Caco-2 (cell line): ENCODE measurements at regions not wholly inside any gene's neighbourhood (a gene's known extent, or its start where the extent isn't known, plus 50 kb on each side); places are given as distances from the start of the nearest gene placed in this dataset.

Source experiments
- BruUV-seq: library from RNA; stranded (reverse); fragments of 400-500 nt; replicated peaks from 2 replicates; lab custom pipeline; 2021; lab: Mats Ljungman, UMichigan
- CTCF ChIA-PET: fragments of 300-600 bp; sonication (Branson Sonifier 250); formaldehyde crosslinking; loops from one replicate; lab custom pipeline; 2022; ENCODE audit warnings: antibody characterized with exemption; lab: Charles Lee
- POLR2A ChIA-PET: fragments of 300-600 bp; sonication (Branson Sonifier 250); formaldehyde crosslinking; loops from one replicate; lab custom pipeline; 2022; ENCODE audit warnings: antibody characterized with exemption; lab: Charles Lee
- DNase-seq, 2 experiments: peaks; one replicate each; pipeline versions ENCODE4 v3.0.0 to v3.0.0-alpha.2; 2020 to 2022
- H3K27me3 ChIP-seq: replicated peaks from 2 replicates; pipeline ENCODE4 v1.6.0; 2011; ENCODE audit warnings: low read length; ENCODE audit not compliant: control insufficient read depth, insufficient read depth
- H3K36me3 ChIP-seq: 2 replicates; pipeline ENCODE4 v1.5.1; 2011; ENCODE audit warnings: low read length; ENCODE audit not compliant: control insufficient read depth, insufficient read depth
- H3K4me1 ChIP-seq: fragments of 250-450 bp; sonication (Bioruptor Pico); 2 replicates; pipeline ENCODE4 v1.5.1; 2020; ENCODE audit warnings: mild to moderate bottlenecking
- H3K4me3 ChIP-seq: 2 replicates; pipeline ENCODE4 v1.5.1; 2011; ENCODE audit warnings: low read depth, mild to moderate bottlenecking, control low read depth, low read length
- H3K9me3 ChIP-seq: fragments of 250-450 bp; sonication (Bioruptor Pico); 2 replicates; pipeline ENCODE4 v1.5.1; 2020; ENCODE audit warnings: mild to moderate bottlenecking, moderate library complexity
- H3K27ac Mint-ChIP-seq: one replicate; pipeline ENCODE4 v1.8.0; 2022; ENCODE audit warnings: mixed read lengths; ENCODE audit not compliant: unreplicated experiment
- H3K27me3 Mint-ChIP-seq: one replicate; pipeline ENCODE4 v1.8.0; 2022; ENCODE audit warnings: mixed read lengths; ENCODE audit not compliant: insufficient read depth, unreplicated experiment
- H3K36me3 Mint-ChIP-seq: one replicate; pipeline ENCODE4 v1.8.0; 2022; ENCODE audit warnings: mild to moderate bottlenecking, mixed read lengths; ENCODE audit not compliant: insufficient read depth, unreplicated experiment
- H3K4me1 Mint-ChIP-seq: one replicate; pipeline ENCODE4 v1.8.0; 2022; ENCODE audit warnings: low read depth, mixed read lengths; ENCODE audit not compliant: unreplicated experiment
- H3K4me3 Mint-ChIP-seq: one replicate; pipeline ENCODE4 v1.8.0; 2022; ENCODE audit warnings: mild to moderate bottlenecking, moderate library complexity, mixed read lengths; ENCODE audit not compliant: unreplicated experiment
- H3K9me3 Mint-ChIP-seq: one replicate; pipeline ENCODE4 v1.8.0; 2022; ENCODE audit warnings: mixed read lengths; ENCODE audit not compliant: unreplicated experiment
- intact Hi-C: fragments of 100-400 bp; cut with micrococcal nuclease; formaldehyde crosslinking; loops from one replicate; pipeline ENCODE4 v1.10.0; 2022; ENCODE audit not compliant: unreplicated experiment
- TF ChIP-seq, protein P1 (sequence below), 2 experiments: fragments of 200-600 bp in 1 of 2; IDR thresholded peaks; 1 replicate in 1 of 2; 2 replicates in 1 of 2; pipeline versions ENCODE4 v1.5.1 to v1.8.0; 2011 to 2022; ENCODE audit warnings: antibody characterized with exemption in 1 of 2, control low read depth in 1 of 2, inconsistent platforms in 1 of 2, low read depth in 1 of 2, low read length in 1 of 2, mild to moderate bottlenecking in 1 of 2, moderate library complexity in 1 of 2; ENCODE audit not compliant: insufficient read depth in 1 of 2, severe bottlenecking in 1 of 2, unreplicated experiment in 1 of 2

- TF ChIP-seq, protein P1, sequence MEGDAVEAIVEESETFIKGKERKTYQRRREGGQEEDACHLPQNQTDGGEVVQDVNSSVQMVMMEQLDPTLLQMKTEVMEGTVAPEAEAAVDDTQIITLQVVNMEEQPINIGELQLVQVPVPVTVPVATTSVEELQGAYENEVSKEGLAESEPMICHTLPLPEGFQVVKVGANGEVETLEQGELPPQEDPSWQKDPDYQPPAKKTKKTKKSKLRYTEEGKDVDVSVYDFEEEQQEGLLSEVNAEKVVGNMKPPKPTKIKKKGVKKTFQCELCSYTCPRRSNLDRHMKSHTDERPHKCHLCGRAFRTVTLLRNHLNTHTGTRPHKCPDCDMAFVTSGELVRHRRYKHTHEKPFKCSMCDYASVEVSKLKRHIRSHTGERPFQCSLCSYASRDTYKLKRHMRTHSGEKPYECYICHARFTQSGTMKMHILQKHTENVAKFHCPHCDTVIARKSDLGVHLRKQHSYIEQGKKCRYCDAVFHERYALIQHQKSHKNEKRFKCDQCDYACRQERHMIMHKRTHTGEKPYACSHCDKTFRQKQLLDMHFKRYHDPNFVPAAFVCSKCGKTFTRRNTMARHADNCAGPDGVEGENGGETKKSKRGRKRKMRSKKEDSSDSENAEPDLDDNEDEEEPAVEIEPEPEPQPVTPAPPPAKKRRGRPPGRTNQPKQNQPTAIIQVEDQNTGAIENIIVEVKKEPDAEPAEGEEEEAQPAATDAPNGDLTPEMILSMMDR (IDR thresholded peaks at IDR 0.05; ENCODE audit: insufficient read depth in 1 of 2, low read depth in 1 of 2, low read length in 1 of 2, severe bottlenecking in 1 of 2, unreplicated experiment in 1 of 2): no peak
Observed at GRCh38 chr6:147022041-147022440, 182.2 kb upstream of the STXBP5 start.

DNA sequence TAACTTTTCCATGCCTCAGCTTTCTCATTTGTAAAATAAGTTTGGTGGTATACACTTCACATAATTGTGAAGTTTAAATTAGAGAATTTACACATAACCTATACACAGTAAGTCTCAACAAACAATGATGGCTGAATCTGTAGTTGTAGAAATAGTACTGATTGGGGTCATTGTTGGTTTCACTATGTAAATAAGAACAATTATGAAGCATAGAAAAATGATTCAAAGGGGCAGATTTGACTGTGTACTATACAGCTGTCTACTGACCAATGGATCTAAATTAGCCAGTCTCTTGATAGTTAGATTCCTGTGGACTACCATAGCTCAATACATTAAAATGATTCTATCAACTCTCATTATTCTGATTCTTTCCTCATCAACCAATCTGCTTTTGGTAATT lies 181.1 kb upstream of the STXBP5 start:
- Mint-ChIP-seq H3K4me1 (peaks cover 6% of the 10 kb centered on the region), H3K9me3 (no peaks in the 10 kb centered on the region), H3K4me3 (no peak overlapping the region), H3K27me3 (no peaks in the 10 kb centered on the region), H3K27ac (no peak overlapping the region), H3K36me3 (no peaks in the 10 kb centered on the region)
- intact Hi-C loops: no loop called here
- no peaks in the 10 kb centered on the region for H3K27me3 ChIP-seq
- H3K4me1 ChIP-seq: no peaks in the 10 kb centered on the region
- ChIA-PET POLR2A (no interaction called here), CTCF (no interaction called here)
- H3K36me3 ChIP-seq: no peaks in the 10 kb centered on the region
- no peak overlapping the region for H3K4me3 ChIP-seq
- DNase-seq: no peak
- H3K9me3 ChIP-seq: no peaks in the 10 kb centered on the region
- TF ChIP-seq, protein P1 (IDR thresholded peaks at IDR 0.05; ENCODE audit: insufficient read depth in 1 of 2, low read depth in 1 of 2, low read length in 1 of 2, severe bottlenecking in 1 of 2, unreplicated experiment in 1 of 2): no peak
- no TSS peak for BruUV-seq

More at GRCh38 chr6:147022041-147022440, 182.2 kb upstream of the STXBP5 start:
- H3K36me3 ChIP-seq: no peaks in the 10 kb centered on the region
- Mint-ChIP-seq H3K36me3 (no peaks in the 10 kb centered on the region), H3K27ac (no peak overlapping the region), H3K27me3 (no peaks in the 10 kb centered on the region), H3K4me1 (peaks cover 6% of the 10 kb centered on the region), H3K4me3 (no peak overlapping the region), H3K9me3 (no peaks in the 10 kb centered on the region)
- DNase-seq: no peak
- no peak overlapping the region for H3K4me3 ChIP-seq
- H3K27me3 ChIP-seq: no peaks in the 10 kb centered on the region
- no peaks in the 10 kb centered on the region for H3K4me1 ChIP-seq
- BruUV-seq: no TSS peak
- intact Hi-C loops: no loop called here
- ChIA-PET CTCF (no interaction called here), POLR2A (no interaction called here)
- H3K9me3 ChIP-seq: no peaks in the 10 kb centered on the region

DNA sequence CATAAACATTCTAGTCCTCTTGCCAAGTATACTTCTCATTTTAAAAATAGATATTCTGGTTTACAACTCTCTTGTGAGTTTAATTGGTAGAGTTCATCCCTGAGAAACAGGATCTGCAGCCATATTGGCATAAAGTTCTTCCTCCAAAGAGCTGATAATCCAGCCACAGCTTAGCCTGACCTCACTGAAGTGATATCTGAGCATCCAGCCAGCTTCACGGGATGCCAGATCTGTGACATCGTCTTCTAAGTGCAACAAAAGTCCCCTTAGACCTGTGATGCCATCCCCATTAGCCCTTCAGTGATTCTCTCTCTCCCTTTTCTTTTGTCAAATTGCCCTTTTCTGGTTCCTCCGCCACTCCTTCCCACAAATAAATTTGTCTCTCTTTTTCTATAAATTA lies 180.6 kb upstream of the STXBP5 start:
- BruUV-seq: no TSS peak
- Histone ChIP-seq H3K9me3 (no peaks in the 10 kb centered on the region), H3K4me3 (no peak overlapping the region), H3K4me1 (no peaks in the 10 kb centered on the region), H3K36me3 (no peaks in the 10 kb centered on the region), H3K27me3 (no peaks in the 10 kb centered on the region)
- TF ChIP-seq, protein P1 (IDR thresholded peaks at IDR 0.05; ENCODE audit: insufficient read depth in 1 of 2, low read depth in 1 of 2, low read length in 1 of 2, severe bottlenecking in 1 of 2, unreplicated experiment in 1 of 2): no peak
- intact Hi-C loops: no loop called here
- POLR2A ChIA-PET: no interaction called here
- DNase-seq: no peak
- CTCF ChIA-PET: no interaction called here
- Mint-ChIP-seq H3K4me3 (no peak overlapping the region), H3K27me3 (no peaks in the 10 kb centered on the region), H3K27ac (no peak overlapping the region), H3K4me1 (peaks cover 6% of the 10 kb centered on the region), H3K9me3 (no peaks in the 10 kb centered on the region), H3K36me3 (no peaks in the 10 kb centered on the region)
